Lung microvascular endothelial cell (primary cell): ENCODE measurements at regions not wholly inside any gene's neighbourhood (a gene's known extent, or its start where the extent isn't known, plus 50 kb on each side); places are given as distances from the start of the nearest gene placed in this dataset.
"Not testable (repeated sequence)": the region's sequence is repeated elsewhere in the genome, so short reads cannot be mapped to it uniquely, and the experiment has no call there.

Source experiments
- DNase-seq, 2 donors: peaks; one replicate each; pipeline versions ENCODE4 v3.0.0 to v3.0.0-alpha.2; 2010; ENCODE audit warnings: low read depth in 2 of 2

GRCh38 chr16:51854401-51854951 lies 692.5 kb downstream of the TOX3 start:
- no peak for DNase-seq

- DNase-seq, result no peak
Measured at GRCh38 chr16:51853586-51853985, 693.4 kb downstream of the TOX3 start.

- no peak for DNase-seq
Measured at GRCh38 chr16:51852892-51853291, 694.1 kb downstream of the TOX3 start.

GRCh38 chr16:51851111-51851510 lies 695.8 kb downstream of the TOX3 start:
- DNase-seq, result no peak

GRCh38 chr16:51849715-51850114 lies 697.2 kb downstream of the TOX3 start:
- no peak for DNase-seq

- DNase-seq, result no peak
Measured at GRCh38 chr16:51845586-51846305, 694.7 kb upstream of the SALL1 start.

GRCh38 chr16:51839727-51840462 lies 688.8 kb upstream of the SALL1 start:
- peak in 1 of 2 donors; percentile 21 for DNase-seq

GRCh38 chr16:51834794-51835193 lies 683.7 kb upstream of the SALL1 start:
- DNase-seq, result no peak

- DNase-seq, result no peak
Measured at GRCh38 chr16:51834133-51834532, 683.1 kb upstream of the SALL1 start.

GRCh38 chr16:51831595-51832367 lies 680.7 kb upstream of the SALL1 start:
- no peak for DNase-seq

- not testable (repeated sequence) for DNase-seq
Measured at GRCh38 chr16:51831034-51831433, 680.0 kb upstream of the SALL1 start.

- no peak for DNase-seq
Measured at GRCh38 chr16:51825779-51826178, 674.7 kb upstream of the SALL1 start.

GRCh38 chr16:51822471-51822870 lies 671.4 kb upstream of the SALL1 start:
- DNase-seq, result no peak

GRCh38 chr16:51821527-51821926 lies 670.5 kb upstream of the SALL1 start:
- no peak for DNase-seq

- DNase-seq, result no peak
Measured at GRCh38 chr16:51820176-51820575, 669.1 kb upstream of the SALL1 start.

GRCh38 chr16:51818342-51818944 lies 667.4 kb upstream of the SALL1 start:
- peak; percentile 49 to 72 for DNase-seq

- no peak for DNase-seq
Measured at GRCh38 chr16:51816929-51817328, 665.9 kb upstream of the SALL1 start.

- no peak for DNase-seq
Measured at GRCh38 chr16:51815523-51815922, 664.5 kb upstream of the SALL1 start.

- no peak for DNase-seq
Measured at GRCh38 chr16:51814617-51815016, 663.5 kb upstream of the SALL1 start.

GRCh38 chr16:51813609-51814008 lies 662.5 kb upstream of the SALL1 start:
- DNase-seq, result no peak

- DNase-seq, result no peak
Measured at GRCh38 chr16:51812945-51813344, 661.9 kb upstream of the SALL1 start.

- no peak for DNase-seq
Measured at GRCh38 chr16:51807551-51807950, 656.5 kb upstream of the SALL1 start.
